ENCODE measurements at regions not wholly inside any gene's neighbourhood (a gene's known extent, or its start where the extent isn't known, plus 50 kb on each side); places are given as distances from the start of the nearest gene placed in this dataset.
"Not testable (repeated sequence)": the region's sequence is repeated elsewhere in the genome, so short reads cannot be mapped to it uniquely, and the experiment has no call there.

DNA sequence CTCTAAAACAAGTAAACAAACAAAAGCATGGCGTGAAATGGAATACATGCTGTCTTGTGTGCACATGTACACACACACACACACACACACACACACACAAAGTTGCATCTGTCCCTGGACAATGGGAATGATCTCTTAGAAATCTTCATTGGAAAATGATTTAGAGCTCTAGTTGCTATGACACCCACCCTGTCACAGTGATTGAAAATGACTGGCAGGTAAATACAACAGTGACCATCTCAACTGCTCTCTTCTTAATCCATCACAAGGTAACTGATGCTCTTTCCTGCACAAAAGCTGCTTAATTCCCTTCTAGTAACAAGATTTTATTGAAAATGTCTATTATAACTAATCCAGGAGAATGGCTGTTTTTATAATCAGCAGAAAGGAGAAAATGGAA is 1011.7 kb upstream of the GYPC start:
- in situ Hi-C loops (cut with HindIII; ENCODE audit: low sequenced_read_pairs) = no loop called here
- no peak for DNase-seq (ENCODE audit: low spot score)

DNA sequence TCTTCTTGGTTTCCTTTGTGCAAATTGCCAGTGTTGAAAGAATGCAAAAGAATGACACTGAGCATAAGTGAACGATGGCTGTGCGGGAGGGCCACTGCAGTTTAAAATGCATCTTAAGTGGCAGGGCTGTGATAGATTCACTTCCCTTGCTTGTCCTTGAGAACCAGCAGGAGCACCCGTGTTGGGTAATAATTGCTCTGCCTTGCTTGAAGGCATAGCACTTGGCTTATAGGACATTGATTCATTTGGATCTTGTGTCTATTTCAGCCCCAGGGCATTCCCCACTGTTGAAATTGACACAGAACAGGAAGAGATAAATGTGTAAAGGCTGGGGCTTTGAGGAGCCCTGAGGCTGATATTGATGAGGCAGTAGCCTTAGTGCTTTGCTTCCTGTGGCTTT is 1003.7 kb upstream of the GYPC start:
- DNase-seq (ENCODE audit: low spot score) = no peak
- in situ Hi-C loops (cut with HindIII; ENCODE audit: low sequenced_read_pairs) = no loop called here

DNA sequence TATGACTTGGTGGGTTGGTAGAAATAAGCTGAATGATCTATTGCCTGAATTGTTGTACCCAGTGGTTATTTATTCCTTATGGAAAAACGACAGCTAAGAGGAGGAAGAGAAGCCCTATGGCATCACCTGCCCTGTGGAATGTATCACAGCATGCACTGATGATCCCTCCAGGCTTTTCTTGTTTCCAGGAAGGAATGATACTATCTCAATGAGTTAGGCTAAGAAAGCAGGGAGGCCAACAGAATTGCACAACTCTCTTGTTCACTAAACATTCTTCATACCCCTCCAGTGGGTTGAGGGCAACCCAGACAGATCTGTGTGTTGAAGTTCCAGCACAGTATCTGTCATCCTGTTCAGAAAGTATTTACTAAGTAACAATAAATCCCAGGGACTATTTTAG is 1001.7 kb upstream of the GYPC start:
- no peak for DNase-seq (ENCODE audit: low spot score)
- in situ Hi-C loops (cut with HindIII; ENCODE audit: low sequenced_read_pairs) = no loop called here

DNA sequence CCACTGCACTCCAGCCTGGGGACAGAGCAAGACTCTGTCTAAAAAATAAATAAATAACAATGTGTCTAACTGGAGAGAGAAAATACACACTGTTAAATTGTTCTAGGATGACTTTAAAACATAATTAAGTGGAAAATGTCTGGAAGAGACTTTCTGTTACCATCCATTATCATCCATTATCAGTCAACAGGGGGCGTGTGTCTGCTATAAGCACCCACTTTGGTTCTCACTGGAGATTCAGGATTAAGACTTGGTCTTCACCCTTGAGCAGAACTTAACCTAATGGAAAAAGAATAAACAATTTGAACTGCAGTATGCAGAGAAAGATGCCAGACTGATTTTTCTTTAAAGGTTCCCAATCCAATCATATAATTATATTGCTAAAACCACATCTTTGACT is 999.8 kb upstream of the GYPC start:
- DNase-seq (ENCODE audit: low spot score) = no peak
- in situ Hi-C loops (cut with HindIII; ENCODE audit: low sequenced_read_pairs) = no loop called here

DNA sequence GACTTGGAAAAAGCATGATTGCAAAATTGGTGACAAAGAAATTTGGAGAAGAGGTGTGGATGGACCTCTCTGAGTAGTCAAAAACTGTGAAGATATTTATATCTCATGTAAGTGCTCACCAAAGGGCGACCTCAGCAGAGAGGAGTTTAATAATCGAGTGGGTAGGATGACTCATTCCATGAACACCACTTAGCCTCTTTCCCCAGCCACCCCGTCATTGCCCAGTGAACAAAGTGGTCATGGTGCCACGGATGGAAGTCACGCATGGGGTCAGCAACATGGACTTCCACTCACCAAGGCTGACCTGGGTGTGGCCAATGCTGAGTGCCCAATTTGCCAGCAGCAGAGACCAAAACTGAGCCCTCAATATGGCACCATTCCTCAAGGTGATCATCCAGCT is 997.4 kb upstream of the GYPC start:
- in situ Hi-C loops (cut with HindIII; ENCODE audit: low sequenced_read_pairs) = no loop called here
- no peak for DNase-seq (ENCODE audit: low spot score)

DNA sequence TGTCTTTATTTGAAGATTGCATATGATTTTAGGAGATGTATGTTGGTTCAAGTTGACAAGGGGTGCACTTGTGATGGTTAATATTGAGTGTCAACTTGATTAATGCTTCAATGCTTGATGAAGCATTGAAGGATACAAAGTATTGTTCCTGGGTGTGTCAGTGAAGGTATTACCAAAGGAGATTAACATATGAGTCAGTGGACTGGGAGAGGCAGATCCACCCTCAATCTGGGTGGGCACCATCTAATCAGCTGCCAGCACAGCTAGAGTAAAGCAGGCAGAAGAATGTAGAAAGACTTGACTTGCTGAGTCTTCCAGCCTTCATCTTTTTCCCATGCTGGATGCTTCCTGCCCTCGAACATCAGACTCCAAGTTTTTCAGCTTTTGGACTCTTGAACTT is 995.6 kb upstream of the GYPC start:
- DNase-seq (ENCODE audit: low spot score); in situ Hi-C loops (cut with HindIII; ENCODE audit: low sequenced_read_pairs): not testable (repeated sequence)

DNA sequence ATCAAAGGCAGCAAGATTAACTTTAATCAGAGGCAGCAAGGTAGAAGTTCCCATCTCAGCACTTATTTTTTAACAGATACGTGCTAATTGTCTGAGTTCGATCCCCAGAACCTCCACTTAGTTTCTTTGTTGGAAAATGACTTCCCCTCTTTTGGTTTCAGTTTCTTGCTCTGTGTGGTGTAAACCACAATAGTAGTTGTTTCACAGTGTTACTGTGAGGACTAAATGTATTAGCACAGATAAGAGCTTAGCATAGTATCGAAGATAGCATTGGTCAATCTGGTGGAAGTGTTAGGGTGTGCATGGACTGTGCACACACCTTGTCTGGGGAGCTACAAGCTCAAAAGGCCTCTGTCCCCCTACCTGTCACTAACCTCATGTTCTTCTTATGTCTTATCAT is 988.3 kb upstream of the GYPC start:
- no peak for DNase-seq (ENCODE audit: low spot score)
- in situ Hi-C loops (cut with HindIII; ENCODE audit: low sequenced_read_pairs) = no loop called here

DNA sequence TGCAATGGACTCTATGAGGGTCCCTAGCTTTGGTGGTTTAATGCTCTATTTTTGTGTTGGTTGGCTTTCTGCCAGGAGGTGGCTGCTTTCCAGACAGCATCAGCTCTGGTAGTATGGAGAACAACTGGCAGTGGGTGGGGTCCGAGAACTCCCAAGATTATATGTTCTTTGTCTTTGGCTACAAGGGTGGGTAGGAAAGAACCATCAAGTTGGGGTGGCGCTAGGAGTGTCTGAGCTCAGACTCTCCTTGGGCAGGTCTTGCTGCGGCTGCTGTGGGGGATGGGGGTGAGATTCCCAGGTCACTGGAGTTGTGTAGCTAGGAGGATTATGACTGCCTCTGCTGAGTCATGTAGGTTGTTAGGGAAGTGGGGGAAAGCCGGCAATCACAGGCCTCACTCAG is 976.1 kb upstream of the GYPC start:
- in situ Hi-C loops (cut with HindIII; ENCODE audit: low sequenced_read_pairs) = no loop called here
- DNase-seq (ENCODE audit: low spot score) = no peak

DNA sequence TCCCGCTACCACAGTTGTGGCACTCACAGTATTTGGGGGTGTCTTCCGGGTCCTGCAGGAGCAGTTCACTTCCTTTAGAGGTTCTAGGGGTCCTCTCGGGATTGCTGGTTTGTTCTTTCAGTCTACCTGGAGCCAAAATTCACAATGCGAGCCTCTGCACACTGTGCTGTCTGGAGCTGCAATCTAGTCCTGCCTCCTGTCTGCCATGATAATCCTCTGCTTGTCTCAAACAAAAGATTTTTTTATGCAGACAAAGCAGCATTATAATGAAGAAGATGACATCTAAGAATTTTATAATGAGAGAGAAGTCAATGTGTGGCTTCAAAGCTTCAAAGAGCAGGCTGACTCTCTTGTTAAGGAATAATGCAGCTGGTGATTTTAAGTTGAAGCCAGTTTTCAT is 975.1 kb upstream of the GYPC start:
- in situ Hi-C loops (cut with HindIII; ENCODE audit: low sequenced_read_pairs) = no loop called here
- DNase-seq (ENCODE audit: low spot score) = no peak

DNA sequence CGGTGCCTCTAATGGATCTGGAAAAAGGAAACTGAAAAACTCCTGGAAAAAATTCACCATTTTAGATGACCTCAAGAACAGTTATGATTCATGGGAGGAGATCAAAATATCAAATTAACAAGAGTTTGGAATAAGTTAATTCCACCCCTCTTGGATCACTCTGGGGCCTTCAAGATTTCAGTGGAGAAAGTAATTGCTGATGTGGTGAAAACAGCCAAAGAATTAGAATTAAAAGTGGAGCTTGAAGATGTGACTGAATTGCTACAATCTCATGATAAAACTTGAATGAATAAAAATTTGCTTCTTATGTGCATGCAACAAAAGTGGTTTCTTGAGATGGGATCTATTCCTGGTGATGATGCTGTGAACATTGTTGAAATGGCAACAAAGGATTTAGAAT is 974.4 kb upstream of the GYPC start:
- DNase-seq (ENCODE audit: low spot score) = no peak
- in situ Hi-C loops (cut with HindIII; ENCODE audit: low sequenced_read_pairs) = no loop called here

DNA sequence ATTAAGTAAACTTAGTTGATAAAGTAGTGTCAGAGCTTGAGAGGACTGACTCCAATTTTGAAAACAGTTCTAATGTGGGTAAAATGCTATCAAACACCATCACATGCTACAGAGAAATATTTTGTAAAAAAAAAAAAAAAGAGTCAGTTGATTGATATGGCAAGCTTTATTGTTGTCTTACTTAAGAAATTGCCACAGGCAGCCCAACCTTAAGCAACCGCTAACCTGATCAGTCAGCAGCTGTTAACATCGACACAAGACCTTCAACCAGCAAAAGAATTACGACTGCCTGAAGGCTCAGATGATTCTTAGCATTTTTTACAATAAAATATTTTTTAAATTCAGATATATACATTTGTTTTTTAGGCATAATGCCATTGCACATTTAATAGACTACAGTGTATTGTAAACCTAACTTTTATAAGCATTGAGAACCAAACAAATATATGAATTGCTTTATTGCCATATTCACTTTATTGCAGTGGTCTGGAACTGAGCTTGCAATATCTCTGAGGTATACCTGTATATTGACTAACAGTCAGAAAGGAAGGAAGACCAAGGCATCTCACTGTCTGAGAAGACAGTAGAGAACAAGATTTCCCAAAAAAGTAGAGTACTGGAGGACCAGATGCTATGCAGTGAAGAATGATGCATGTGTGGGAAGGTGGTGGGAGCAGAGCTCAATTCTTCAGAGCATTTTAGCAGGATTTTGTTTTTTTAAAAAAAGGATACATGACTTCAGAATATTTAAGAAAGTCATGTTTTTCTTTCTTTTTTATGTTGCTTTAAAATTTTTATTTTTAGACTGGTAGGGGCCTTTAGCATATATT is 973.8 kb upstream of the GYPC start:
- DNase-seq (ENCODE audit: low spot score) = no peak
- in situ Hi-C loops (cut with HindIII; ENCODE audit: low sequenced_read_pairs) = no loop called here

DNA sequence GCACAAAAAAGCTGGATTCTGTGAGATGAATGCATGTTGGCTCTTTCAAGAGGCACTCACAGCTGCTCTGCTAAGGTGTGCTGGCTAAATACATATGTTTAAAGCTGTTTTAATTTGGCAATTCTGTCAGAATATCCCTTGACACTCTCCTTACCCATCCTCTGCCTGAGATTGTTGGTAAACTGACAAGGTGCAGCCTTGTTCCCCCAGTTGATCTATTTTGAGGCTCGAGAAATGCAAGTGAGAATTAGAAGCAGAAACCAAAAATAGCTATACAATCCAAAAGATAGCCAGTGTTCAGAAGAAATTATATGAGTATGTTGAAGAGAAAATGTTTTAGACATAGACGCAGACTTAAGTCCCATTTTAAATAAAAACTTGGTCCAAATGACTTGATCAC is 971.7 kb upstream of the GYPC start:
- in situ Hi-C loops (cut with HindIII; ENCODE audit: low sequenced_read_pairs) = no loop called here
- DNase-seq (ENCODE audit: low spot score) = no peak

DNA sequence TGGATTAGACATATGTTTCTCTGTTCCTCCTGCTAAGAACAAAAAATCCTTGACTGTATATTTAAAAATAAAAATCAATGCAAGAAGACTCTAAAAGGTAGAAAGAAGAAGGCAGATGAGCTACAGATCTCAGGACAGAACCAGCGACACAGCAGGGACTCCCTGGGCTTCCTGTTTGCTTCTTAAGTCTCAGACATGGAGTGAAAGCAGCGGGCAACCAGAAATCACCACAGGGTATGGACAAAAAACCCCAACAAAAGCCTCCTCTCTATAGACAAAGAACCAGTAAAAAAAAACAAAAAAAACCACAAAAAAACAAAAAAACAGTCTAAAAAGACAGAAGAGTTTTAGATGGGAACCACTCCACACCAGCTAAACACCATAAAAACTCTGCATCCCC is 971.0 kb upstream of the GYPC start:
- in situ Hi-C loops (cut with HindIII; ENCODE audit: low sequenced_read_pairs) = no loop called here
- DNase-seq (ENCODE audit: low spot score) = no peak

DNA sequence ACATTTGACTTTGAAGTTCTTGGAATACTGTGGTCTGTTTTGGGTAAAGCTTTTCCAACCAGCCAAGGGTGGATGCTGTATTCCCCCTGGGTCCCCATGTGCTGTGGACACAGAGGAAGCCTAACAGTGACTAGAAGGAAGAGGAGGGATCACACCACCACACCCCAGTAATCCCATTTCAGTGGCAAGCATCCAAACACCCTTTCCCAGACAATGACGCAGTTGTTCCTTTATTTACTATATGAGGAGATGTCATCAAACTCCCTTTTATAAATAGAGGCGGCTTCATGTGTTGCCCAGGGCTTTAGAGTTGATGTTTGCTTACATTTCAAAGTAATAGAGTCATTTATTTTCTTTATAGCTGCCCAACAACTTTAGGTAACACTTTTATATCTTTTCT is 959.4 kb upstream of the GYPC start:
- in situ Hi-C loops (cut with HindIII; ENCODE audit: low sequenced_read_pairs) = no loop called here
- no peak for DNase-seq (ENCODE audit: low spot score)

DNA sequence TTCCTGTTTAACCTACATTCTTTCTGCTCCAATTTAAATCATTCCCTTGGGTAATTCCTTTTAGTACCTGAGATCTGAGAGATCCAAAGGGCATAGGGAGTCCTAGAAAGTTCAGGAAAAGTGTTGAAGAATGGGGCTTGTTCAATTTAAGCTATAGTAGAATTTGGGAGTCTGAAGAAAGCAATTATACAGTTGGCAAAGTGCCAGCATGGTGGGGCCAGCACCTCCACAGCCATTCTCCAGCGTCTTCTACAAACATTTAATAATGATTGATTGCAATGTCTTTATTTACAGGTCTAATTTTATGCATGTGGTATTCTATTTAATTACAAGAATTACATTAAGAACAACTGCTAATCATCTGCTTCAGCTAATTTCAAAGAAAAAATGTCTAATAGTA is 957.7 kb upstream of the GYPC start:
- in situ Hi-C loops (cut with HindIII; ENCODE audit: low sequenced_read_pairs) = no loop called here
- DNase-seq (ENCODE audit: low spot score) = no peak

DNA sequence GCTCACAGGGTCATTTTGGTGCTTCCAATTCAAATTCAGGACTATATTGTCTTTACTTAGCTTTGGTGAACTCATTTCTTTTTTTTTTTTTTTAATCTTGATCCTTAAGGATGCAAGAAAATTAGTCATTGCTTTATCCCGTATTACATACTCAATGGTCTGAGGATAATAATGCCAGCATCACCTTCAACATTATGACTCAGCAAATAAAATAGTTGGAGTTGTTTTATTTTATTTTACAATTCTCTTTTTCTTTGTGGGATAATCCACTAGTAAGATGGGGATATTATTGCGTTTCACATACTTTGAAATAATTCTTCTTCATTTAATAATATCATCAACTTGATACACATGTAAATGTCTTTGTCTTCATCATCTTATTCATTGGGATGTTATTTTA is 954.9 kb upstream of the GYPC start:
- DNase-seq (ENCODE audit: low spot score) = no peak
- in situ Hi-C loops (cut with HindIII; ENCODE audit: low sequenced_read_pairs) = no loop called here

DNA sequence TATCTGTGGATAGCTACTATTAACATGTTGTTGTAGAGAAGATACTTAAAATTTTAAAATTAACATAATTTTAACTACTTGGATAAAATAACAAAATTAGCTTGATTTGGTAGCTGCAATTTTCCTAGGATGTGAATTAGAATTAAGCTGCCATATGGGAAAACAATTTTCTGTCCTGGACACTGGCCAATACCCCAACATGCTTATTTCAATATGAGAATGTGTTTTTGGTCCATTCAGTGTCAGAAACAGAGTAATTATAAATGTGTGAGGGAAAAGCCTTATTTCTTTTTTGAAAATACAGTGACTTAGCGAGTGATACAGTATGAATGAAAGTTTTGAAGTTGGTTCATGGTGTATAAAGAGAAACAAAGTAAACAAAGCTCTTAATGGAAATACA is 948.3 kb upstream of the GYPC start:
- DNase-seq (ENCODE audit: low spot score) = no peak
- in situ Hi-C loops (cut with HindIII; ENCODE audit: low sequenced_read_pairs) = no loop called here

DNA sequence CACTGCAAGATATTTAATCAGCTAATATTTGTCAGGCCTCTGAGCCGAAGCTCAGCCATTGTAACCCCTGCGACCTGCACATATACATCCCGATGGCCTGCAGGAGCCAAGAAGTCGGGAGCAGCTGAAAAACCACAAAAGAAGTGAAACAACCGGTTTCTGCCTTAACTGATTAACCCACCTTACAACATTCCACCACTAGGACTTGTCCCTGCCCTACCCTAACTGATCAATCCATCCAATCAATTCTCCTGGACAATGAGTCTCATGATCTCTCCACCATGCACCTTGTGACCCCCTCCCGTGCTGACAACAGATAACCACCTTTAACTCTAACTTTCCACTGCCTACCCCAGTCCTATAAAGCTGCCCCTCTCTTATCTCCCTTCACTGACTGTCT is 945.4 kb upstream of the GYPC start:
- DNase-seq (ENCODE audit: low spot score) = no peak
- in situ Hi-C loops (cut with HindIII; ENCODE audit: low sequenced_read_pairs) = no loop called here

DNA sequence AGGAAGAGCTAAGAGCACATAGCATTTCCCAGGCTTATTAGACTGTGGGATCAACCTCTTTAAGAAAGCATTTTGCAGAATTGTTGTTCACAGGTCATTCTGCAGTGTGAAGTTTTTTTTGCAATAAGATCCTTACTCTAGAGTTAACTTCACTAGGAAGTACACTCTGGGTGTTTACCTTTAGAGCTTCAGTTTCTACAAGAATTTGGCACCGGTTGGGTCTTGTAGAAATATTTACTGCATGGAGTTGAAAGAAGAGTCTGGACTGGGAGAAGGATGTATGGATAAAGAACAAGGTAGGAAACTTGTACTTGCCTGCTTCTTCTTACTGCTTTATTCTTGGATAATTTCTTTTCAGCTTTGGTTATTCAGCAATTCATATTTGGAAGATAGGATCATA is 944.9 kb upstream of the GYPC start:
- no peak for DNase-seq (ENCODE audit: low spot score)
- in situ Hi-C loops (cut with HindIII; ENCODE audit: low sequenced_read_pairs) = no loop called here

DNA sequence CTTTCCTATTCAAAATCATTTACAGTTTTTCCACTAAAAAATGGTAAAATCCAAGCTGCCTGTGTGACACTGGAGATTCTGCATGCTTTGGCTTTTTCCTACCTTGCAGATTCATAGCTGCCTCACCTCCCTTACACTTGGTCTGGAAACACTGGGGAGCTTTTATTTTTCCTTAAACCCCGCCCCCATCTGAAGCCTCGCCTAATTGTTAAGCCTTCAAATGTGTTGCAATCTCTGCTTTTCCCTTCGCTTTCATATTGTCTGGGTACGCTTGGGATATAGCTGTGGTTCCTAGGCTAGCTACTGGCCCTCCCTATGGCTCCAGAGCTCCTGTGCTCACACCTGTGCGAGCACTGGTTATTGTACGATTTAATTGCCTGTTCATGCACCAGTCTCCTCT is 942.4 kb upstream of the GYPC start:
- in situ Hi-C loops (cut with HindIII; ENCODE audit: low sequenced_read_pairs) = no loop called here
- DNase-seq (ENCODE audit: low spot score) = no peak

DNA sequence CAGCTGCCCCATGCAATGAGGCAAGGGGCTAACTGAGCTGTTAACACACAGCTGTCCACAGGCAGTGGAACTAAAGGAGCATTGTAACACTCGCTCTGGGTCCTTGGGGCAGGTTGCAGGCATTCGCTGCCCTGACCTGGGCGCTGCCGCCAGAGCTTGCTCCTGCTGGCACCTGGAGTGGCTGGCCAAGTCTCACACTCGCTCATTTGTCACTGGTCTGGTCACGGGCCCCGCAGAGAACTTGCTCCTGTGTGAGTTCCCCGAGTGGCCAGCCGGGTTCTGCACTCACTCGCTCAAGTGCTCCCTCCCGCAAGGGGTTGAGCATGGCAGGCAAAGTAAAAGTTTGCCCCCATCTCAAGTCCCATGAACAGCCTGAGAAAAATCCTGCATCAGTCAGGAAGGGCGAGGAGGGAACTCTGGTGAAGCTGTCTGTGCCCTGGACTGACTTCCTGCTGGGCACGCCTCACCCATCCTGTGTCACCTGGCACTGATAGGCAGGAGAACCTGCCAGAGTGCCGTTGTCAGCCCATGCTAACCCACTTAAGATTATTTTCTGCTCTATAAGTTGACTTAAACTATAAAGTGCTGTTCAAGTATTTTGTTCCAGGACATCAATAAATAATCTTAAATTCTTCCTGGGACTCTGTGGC is 934.8 kb upstream of the GYPC start:
- in situ Hi-C loops (cut with HindIII; ENCODE audit: low sequenced_read_pairs) = no loop called here
- no peak for DNase-seq (ENCODE audit: low spot score)

Data from G401 (cell line).